Heart left ventricle (tissue), 13 donors: ENCODE measurements at regions not wholly inside any gene's neighbourhood (a gene's known extent, or its start where the extent isn't known, plus 50 kb on each side); places are given as distances from the start of the nearest gene placed in this dataset.

Experiments
- POLR2A ChIP-seq, 2 donors: fragments of 450-650 bp; IDR thresholded peaks; one replicate each; pipeline ENCODE4 v1.6.1; 2017; ENCODE audit warnings: antibody characterized with exemption in 2 of 2, mild to moderate bottlenecking in 2 of 2, moderate library complexity in 2 of 2
- TF ChIP-seq, protein P1 (sequence below), 12 donors: fragments of 200-600 bp; sonication (generic) in 4 of 12; IDR thresholded peaks; one replicate each; pipeline versions ENCODE4 v1.5.0 to v1.8.0; 2018 to 2022; ENCODE audit warnings: antibody characterized with exemption in 12 of 12, mild to moderate bottlenecking in 5 of 12
- donor health status: ischemic (EF 13 %, LVEDD 7.1; RV severe dilation, severe dysfunction).
- donor health status: DM: no; HTN: yes; CAD: no.
- donor health status: DM: no; HTN: no; CAD: no.
- donor health status: ischemic (EF 25% LVEDD 6.9; RV normal size, moderate dysfunction).
- donor health status: ischemic (EF 25% LVEDD 5.7; RV mildly dilated, moderate dysfunction).
- donor health status: ischemic (EF 35%, LVEDD 5.7; RV mildly dilated, moderate dysfunction).
- donor health status: nonischemic (EF 11% LVEDD 7.7; RV severe dilation, severe dysfunction).
- donor health status: DM: yes; HTN: yes; CAD: no.
- donor health status: PGD.
- donor health status: ischemic (EF 29% LVEDD 5.4; RV normal size, mild dysfunction).
- donor health status: nonischemic (EF 23%, LVEDD 6.1; RV moderate dilation, normal function).

DNA sequence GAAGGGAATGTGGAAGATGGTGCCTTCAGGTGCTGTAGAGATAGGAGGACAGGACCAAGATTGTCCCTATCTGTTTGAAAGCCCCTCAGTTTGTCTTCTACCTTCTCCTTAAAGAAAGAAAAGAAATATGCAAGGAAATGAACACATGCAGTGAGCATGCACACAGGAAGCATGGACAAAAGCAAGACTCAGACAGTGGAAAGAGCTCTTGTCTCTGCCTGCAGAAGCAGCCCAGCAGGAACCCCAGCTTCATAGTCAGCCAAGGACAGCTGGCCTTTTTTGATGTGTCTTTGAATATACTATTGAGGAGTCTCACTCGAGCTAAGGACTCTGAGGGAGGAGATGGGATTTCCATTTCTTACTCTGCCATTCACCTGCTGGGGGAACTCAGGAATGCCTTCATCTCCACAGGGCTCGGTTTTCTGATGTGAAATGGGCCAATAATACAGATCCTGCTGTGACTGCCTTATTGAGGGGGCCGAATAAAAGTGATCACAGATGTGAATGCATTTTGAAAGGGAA is 132.5 kb upstream of the ADRA1B start:
- TF ChIP-seq, protein P1, sequence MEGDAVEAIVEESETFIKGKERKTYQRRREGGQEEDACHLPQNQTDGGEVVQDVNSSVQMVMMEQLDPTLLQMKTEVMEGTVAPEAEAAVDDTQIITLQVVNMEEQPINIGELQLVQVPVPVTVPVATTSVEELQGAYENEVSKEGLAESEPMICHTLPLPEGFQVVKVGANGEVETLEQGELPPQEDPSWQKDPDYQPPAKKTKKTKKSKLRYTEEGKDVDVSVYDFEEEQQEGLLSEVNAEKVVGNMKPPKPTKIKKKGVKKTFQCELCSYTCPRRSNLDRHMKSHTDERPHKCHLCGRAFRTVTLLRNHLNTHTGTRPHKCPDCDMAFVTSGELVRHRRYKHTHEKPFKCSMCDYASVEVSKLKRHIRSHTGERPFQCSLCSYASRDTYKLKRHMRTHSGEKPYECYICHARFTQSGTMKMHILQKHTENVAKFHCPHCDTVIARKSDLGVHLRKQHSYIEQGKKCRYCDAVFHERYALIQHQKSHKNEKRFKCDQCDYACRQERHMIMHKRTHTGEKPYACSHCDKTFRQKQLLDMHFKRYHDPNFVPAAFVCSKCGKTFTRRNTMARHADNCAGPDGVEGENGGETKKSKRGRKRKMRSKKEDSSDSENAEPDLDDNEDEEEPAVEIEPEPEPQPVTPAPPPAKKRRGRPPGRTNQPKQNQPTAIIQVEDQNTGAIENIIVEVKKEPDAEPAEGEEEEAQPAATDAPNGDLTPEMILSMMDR (IDR thresholded peaks at IDR 0.05): no peak
- no peak for TF ChIP-seq POLR2A (IDR thresholded peaks at IDR 0.05)
